Smooth muscle cell (in vitro differentiated cells): ENCODE measurements at regions not wholly inside any gene's neighbourhood (a gene's known extent, or its start where the extent isn't known, plus 50 kb on each side); places are given as distances from the start of the nearest gene placed in this dataset.

Experiments
- DNase-seq: peaks from one replicate; lab custom pipeline; 2025; ENCODE audit not compliant: unreplicated experiment; lab: John Stamatoyannopoulos, UW
- H2AFZ ChIP-seq: fragments of 200-600 bp; sonication (generic); 2 replicates; pipeline ENCODE4 v1.6.0; 2016; ENCODE audit warnings: antibody characterized with exemption, low read depth, mild to moderate bottlenecking
- H3F3A ChIP-seq: fragments of 200-600 bp; sonication (generic); 2 replicates; pipeline ENCODE4 v1.6.0; 2017; ENCODE audit warnings: antibody characterized with exemption, low read depth
- H3K27ac ChIP-seq: fragments of 200-600 bp; sonication (generic); 2 replicates; pipeline ENCODE4 v1.5.1; 2016; ENCODE audit warnings: low read depth, mild to moderate bottlenecking
- H3K27me3 ChIP-seq: fragments of 200-600 bp; sonication (generic); 2 replicates; pipeline ENCODE4 v1.6.1; 2016; ENCODE audit warnings: low read depth, mild to moderate bottlenecking
- H3K36me3 ChIP-seq: fragments of 200-600 bp; sonication (generic); 2 replicates; pipeline ENCODE4 v1.5.1; 2016; ENCODE audit warnings: low read depth
- H3K4me1 ChIP-seq: fragments of 200-600 bp; sonication (generic); 2 replicates; pipeline ENCODE4 v1.5.1; 2016; ENCODE audit warnings: low read depth
- H3K4me2 ChIP-seq: fragments of 200-600 bp; sonication (generic); 2 replicates; pipeline ENCODE4 v1.6.0; 2016; ENCODE audit warnings: mild to moderate bottlenecking
- H3K4me3 ChIP-seq: fragments of 200-600 bp; sonication (generic); 2 replicates; pipeline ENCODE4 v1.5.1; 2016; ENCODE audit warnings: mild to moderate bottlenecking
- H3K79me2 ChIP-seq: fragments of 200-600 bp; sonication (generic); 2 replicates; pipeline ENCODE4 v1.6.0; 2016; ENCODE audit warnings: low read depth, mild to moderate bottlenecking
- H3K9ac ChIP-seq: fragments of 200-600 bp; sonication (generic); 2 replicates; pipeline ENCODE4 v1.6.0; 2016; ENCODE audit warnings: low read depth
- H3K9me3 ChIP-seq: fragments of 200-600 bp; sonication (generic); replicated peaks from 2 replicates; pipeline ENCODE4 v1.5.1; 2016; ENCODE audit warnings: low read depth
- H4K20me1 ChIP-seq: fragments of 200-600 bp; sonication (generic); 2 replicates; pipeline ENCODE4 v1.6.0; 2016; ENCODE audit warnings: low read depth
- CTCF ChIP-seq: fragments of 200-600 bp; sonication (generic); IDR thresholded peaks from 2 replicates; pipeline ENCODE4 v1.5.1; 2017; ENCODE audit warnings: borderline replicate concordance, mild to moderate bottlenecking, antibody characterized with exemption; ENCODE audit not compliant: insufficient read depth, poor library complexity, severe bottlenecking
- WGBS: methylation state at CpG from one replicate; pipeline ENCODE4 v1.1.7; 2016; ENCODE audit warnings: low lambda C conversion rate; 5-methylcytosine and 5-hydroxymethylcytosine counted together

- H3K4me1 ChIP-seq, result no peaks in the 10 kb centered on the region
- WGBS, result 61% methylated on average over 6 of the region's 6 CpGs
- no peak overlapping the region for H3K4me3 ChIP-seq
- peaks cover 15% of the 10 kb centered on the region for H3K27me3 ChIP-seq
- no peaks in the 10 kb centered on the region for H4K20me1 ChIP-seq
- no peak for TF ChIP-seq CTCF
- no peak overlapping the region for H3K4me2 ChIP-seq
- DNase-seq, result no peak
- no peak overlapping the region for H3K27ac ChIP-seq
- no peaks in the 10 kb centered on the region for H3K9me3 ChIP-seq
- H2AFZ ChIP-seq, result no peak overlapping the region
- H3K36me3 ChIP-seq, result no peaks in the 10 kb centered on the region
- no peaks in the 10 kb centered on the region for H3K79me2 ChIP-seq
- no peaks in the 10 kb centered on the region for H3F3A ChIP-seq
- no peak overlapping the region for H3K9ac ChIP-seq
These were observed 105.6 kb upstream of the TRABD2B start for GRCh38 chr1:48102766-48103165.

- Histone ChIP-seq H3K9ac (no peak overlapping the region), H4K20me1 (no peaks in the 10 kb centered on the region), H3K79me2 (no peaks in the 10 kb centered on the region), H2AFZ (no peak overlapping the region), H3K4me2 (no peak overlapping the region), H3K4me1 (no peaks in the 10 kb centered on the region), H3K9me3 (no peaks in the 10 kb centered on the region), H3K36me3 (no peaks in the 10 kb centered on the region), H3K27me3 (peaks cover 26% of the 10 kb centered on the region), H3K4me3 (no peak overlapping the region), H3K27ac (no peak overlapping the region), H3F3A (no peaks in the 10 kb centered on the region)
- 88% methylated on average over 10 of the region's 10 CpGs for WGBS
- DNase-seq, result no peak
- TF ChIP-seq CTCF, result no peak
These were observed 102.0 kb upstream of the TRABD2B start for GRCh38 chr1:48099072-48099773.

GRCh38 chr1:48093696-48094528, 96.7 kb upstream of the TRABD2B start:
- Histone ChIP-seq H3K4me2 (no peak overlapping the region), H3K4me1 (no peaks in the 10 kb centered on the region), H2AFZ (no peak overlapping the region), H3K9me3 (no peaks in the 10 kb centered on the region), H4K20me1 (no peaks in the 10 kb centered on the region), H3K79me2 (no peaks in the 10 kb centered on the region), H3F3A (no peaks in the 10 kb centered on the region), H3K36me3 (no peaks in the 10 kb centered on the region), H3K27ac (no peak overlapping the region), H3K27me3 (peaks cover 51% of the 10 kb centered on the region), H3K4me3 (no peak overlapping the region), H3K9ac (no peak overlapping the region)
- TF ChIP-seq CTCF, result peak; percentile 75
- WGBS, result 35% methylated on average over 24 of the region's 24 CpGs
- DNase-seq, result no peak
